GM12878 (cell line): ENCODE measurements at regions not wholly inside any gene's neighbourhood (a gene's known extent, or its start where the extent isn't known, plus 50 kb on each side); places are given as distances from the start of the nearest gene placed in this dataset.

Experiments
- ATAC-seq: fragments of 200-7000 bp; cut with Tn5 transposase; 3 replicates; pipeline ENCODE4 v1.9.1; 2020; ENCODE audit warnings: mild to moderate bottlenecking, moderate library complexity
- BruUV-seq: library from RNA; stranded (reverse); fragments of 400-500 nt; replicated peaks from 2 replicates; lab custom pipeline; 2021; lab: Mats Ljungman, UMichigan
- CTCF ChIA-PET: fragments of 300-600 bp; sonication (Branson Sonifier 250); formaldehyde crosslinking; extraction: SDS; loops from one replicate; lab custom pipeline; 2021; ENCODE audit warnings: inconsistent platforms; lab: Yijun Ruan, JAX
- POLR2A ChIA-PET: fragments of 350-600 bp; formaldehyde crosslinking; extraction: SDS; loops from one replicate; lab custom pipeline; 2021; ENCODE audit warnings: inconsistent platforms; lab: Charles Lee
- RAD21 ChIA-PET: fragments of 300-600 bp; sonication (Branson Sonifier 250); formaldehyde crosslinking; loops from one replicate; lab custom pipeline; 2023; ENCODE audit warnings: antibody characterized with exemption; ENCODE audit not compliant: unreplicated experiment; lab: Charles Lee
- SMC1A ChIA-PET: fragments of 300-600 bp; sonication (Branson Sonifier 250); formaldehyde crosslinking; loops from one replicate; lab custom pipeline; 2023; ENCODE audit not compliant: unreplicated experiment, uncharacterized antibody; lab: Charles Lee
- DNase-seq: peaks from one replicate; pipeline ENCODE4 v3.0.0-alpha.2; 2011; ENCODE audit warnings: low read depth, low spot score
- FAIRE-seq: peaks from 3 replicates; lab custom pipeline; 2011; peaks lifted over from hg19 to GRCh38; lab: Jason Lieb, UNC
- H2AFZ ChIP-seq: 2 replicates; pipeline ENCODE4 v1.6.0; 2011; ENCODE audit warnings: low read depth, low read length, control low read depth; ENCODE audit not compliant: control insufficient read depth
- H3K27ac ChIP-seq: 2 replicates; pipeline ENCODE4 v1.5.1; 2011; ENCODE audit warnings: control low read depth; ENCODE audit not compliant: control insufficient read depth, insufficient read depth
- H3K27me3 ChIP-seq, 2 experiments: replicated peaks in 1 of 2; 2 replicates each; pipeline versions ENCODE4 v1.6.0 to v1.6.1; 2011; ENCODE audit warnings: low read length in 1 of 2; ENCODE audit not compliant: control insufficient read depth in 2 of 2, insufficient read depth in 2 of 2
- H3K36me3 ChIP-seq, 2 experiments: 2 replicates each; pipeline ENCODE4 v1.5.1; 2011; ENCODE audit warnings: low read length in 1 of 2; ENCODE audit not compliant: control insufficient read depth in 2 of 2, insufficient read depth in 2 of 2
- H3K4me1 ChIP-seq: 2 replicates; pipeline ENCODE4 v1.6.1; 2011; ENCODE audit warnings: mild to moderate bottlenecking, low read length, moderate library complexity, mixed read lengths; ENCODE audit not compliant: control insufficient read depth, insufficient read depth
- H3K4me2 ChIP-seq: 2 replicates; pipeline ENCODE4 v1.6.0; 2011; ENCODE audit warnings: control low read depth; ENCODE audit not compliant: control insufficient read depth, insufficient read depth
- H3K4me3 ChIP-seq: fragments of 200-600 bp; sonication (generic); 2 replicates; pipeline ENCODE4 v1.5.1; 2016
- H3K79me2 ChIP-seq: 2 replicates; pipeline ENCODE4 v1.6.0; 2011; ENCODE audit warnings: low read length; ENCODE audit not compliant: control insufficient read depth, insufficient read depth
- H3K9ac ChIP-seq: 2 replicates; pipeline ENCODE4 v1.8.0; 2011; ENCODE audit warnings: low read length, control low read depth, mixed read lengths; ENCODE audit not compliant: control insufficient read depth, insufficient read depth
- H3K9me3 ChIP-seq: replicated peaks from 3 replicates; pipeline ENCODE4 v1.5.1; 2011; ENCODE audit warnings: mild to moderate bottlenecking, low read length; ENCODE audit not compliant: control insufficient read depth, insufficient read depth
- H4K20me1 ChIP-seq: 2 replicates; pipeline ENCODE4 v1.6.0; 2011; ENCODE audit not compliant: control insufficient read depth, insufficient read depth
- EZH2 ChIP-seq: IDR thresholded peaks from 2 replicates; pipeline ENCODE4 v1.6.1; 2012; ENCODE audit warnings: low read depth, mild to moderate bottlenecking, control low read depth, inconsistent platforms, low read length, borderline replicate concordance; ENCODE audit not compliant: control insufficient read depth
- LARP7 ChIP-seq: fragments of 450-650 bp; IDR thresholded peaks from 2 replicates; pipeline ENCODE4 v1.6.1; 2017; ENCODE audit warnings: mild to moderate bottlenecking
- SRF ChIP-seq, 2 experiments: IDR thresholded peaks; 2 replicates each; pipeline ENCODE4 v1.6.1; 2011; ENCODE audit warnings: low read depth in 2 of 2, low read length in 2 of 2, mild to moderate bottlenecking in 1 of 2, moderate library complexity in 1 of 2
- TARDBP ChIP-seq: IDR thresholded peaks from 2 replicates; pipeline ENCODE4 v1.6.1; 2016; ENCODE audit warnings: borderline replicate concordance
- WGBS: methylation state at CpG from one replicate; pipeline ENCODE4 v1.1.6; 2016; ENCODE audit warnings: low lambda C conversion rate; ENCODE audit not compliant: insufficient replicate concordance, insufficient coverage; ENCODE audit errors: missing lambda C conversion rate; 5-methylcytosine and 5-hydroxymethylcytosine counted together
- in situ Hi-C: fragments of 300-500 bp; cut with MboI; formaldehyde crosslinking; loops from 9 replicates; pipeline ENCODE4 v1.14.3; 2018; ENCODE audit warnings: mixed read lengths
- intact Hi-C: fragments of 100-400 bp; cut with micrococcal nuclease; formaldehyde crosslinking; loops from one replicate; pipeline ENCODE4 v1.14.2; 2022; ENCODE audit not compliant: unreplicated experiment
- TF ChIP-seq, protein P1 (sequence below): fragments of 450-650 bp; IDR thresholded peaks from 2 replicates; pipeline ENCODE4 v1.6.1; 2018; ENCODE audit warnings: borderline replicate concordance, mild to moderate bottlenecking; ENCODE audit not compliant: partially characterized antibody
- TF ChIP-seq, protein P2 (sequence below): fragments of 450-650 bp; IDR thresholded peaks from 2 replicates; pipeline ENCODE4 v1.6.1; 2016; ENCODE audit warnings: mild to moderate bottlenecking, moderate library complexity, borderline replicate concordance
- TF ChIP-seq, protein P3 (sequence below): fragments of 450-650 bp; IDR thresholded peaks from 2 replicates; pipeline ENCODE4 v1.6.1; 2017; ENCODE audit warnings: mild to moderate bottlenecking

DNA sequence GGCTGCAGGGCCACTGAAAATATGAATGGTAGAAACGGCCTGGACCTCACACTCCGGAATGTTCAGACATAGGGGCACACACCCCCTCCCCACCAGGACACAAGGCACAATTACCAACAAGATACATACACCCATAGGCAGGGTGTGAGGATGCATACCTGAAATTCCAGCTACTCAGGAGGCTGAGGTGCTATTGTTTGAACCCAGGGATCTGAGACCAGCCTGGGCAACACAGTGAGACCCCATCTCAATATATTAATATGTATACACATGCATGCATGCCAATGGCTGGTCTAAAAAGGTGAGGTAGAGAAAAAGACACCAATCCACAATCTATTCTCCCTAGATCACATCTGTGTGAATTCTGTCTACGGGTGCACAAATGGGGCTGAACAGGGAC, 403.3 kb downstream of the SHANK2 start:
- in situ Hi-C loops: no loop called here

More for the DNA sequence above, 403.3 kb downstream of the SHANK2 start:
- TF ChIP-seq, protein P1, sequence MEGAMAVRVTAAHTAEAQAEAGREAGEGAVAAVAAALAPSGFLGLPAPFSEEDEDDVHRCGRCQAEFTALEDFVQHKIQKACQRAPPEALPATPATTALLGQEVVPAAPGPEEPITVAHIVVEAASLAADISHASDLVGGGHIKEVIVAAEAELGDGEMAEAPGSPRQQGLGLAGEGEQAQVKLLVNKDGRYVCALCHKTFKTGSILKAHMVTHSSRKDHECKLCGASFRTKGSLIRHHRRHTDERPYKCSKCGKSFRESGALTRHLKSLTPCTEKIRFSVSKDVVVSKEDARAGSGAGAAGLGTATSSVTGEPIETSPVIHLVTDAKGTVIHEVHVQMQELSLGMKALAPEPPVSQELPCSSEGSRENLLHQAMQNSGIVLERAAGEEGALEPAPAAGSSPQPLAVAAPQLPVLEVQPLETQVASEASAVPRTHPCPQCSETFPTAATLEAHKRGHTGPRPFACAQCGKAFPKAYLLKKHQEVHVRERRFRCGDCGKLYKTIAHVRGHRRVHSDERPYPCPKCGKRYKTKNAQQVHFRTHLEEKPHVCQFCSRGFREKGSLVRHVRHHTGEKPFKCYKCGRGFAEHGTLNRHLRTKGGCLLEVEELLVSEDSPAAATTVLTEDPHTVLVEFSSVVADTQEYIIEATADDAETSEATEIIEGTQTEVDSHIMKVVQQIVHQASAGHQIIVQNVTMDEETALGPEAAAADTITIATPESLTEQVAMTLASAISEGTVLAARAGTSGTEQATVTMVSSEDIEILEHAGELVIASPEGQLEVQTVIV: no peak
- no peak for TF ChIP-seq TARDBP
- TF ChIP-seq, protein P2, sequence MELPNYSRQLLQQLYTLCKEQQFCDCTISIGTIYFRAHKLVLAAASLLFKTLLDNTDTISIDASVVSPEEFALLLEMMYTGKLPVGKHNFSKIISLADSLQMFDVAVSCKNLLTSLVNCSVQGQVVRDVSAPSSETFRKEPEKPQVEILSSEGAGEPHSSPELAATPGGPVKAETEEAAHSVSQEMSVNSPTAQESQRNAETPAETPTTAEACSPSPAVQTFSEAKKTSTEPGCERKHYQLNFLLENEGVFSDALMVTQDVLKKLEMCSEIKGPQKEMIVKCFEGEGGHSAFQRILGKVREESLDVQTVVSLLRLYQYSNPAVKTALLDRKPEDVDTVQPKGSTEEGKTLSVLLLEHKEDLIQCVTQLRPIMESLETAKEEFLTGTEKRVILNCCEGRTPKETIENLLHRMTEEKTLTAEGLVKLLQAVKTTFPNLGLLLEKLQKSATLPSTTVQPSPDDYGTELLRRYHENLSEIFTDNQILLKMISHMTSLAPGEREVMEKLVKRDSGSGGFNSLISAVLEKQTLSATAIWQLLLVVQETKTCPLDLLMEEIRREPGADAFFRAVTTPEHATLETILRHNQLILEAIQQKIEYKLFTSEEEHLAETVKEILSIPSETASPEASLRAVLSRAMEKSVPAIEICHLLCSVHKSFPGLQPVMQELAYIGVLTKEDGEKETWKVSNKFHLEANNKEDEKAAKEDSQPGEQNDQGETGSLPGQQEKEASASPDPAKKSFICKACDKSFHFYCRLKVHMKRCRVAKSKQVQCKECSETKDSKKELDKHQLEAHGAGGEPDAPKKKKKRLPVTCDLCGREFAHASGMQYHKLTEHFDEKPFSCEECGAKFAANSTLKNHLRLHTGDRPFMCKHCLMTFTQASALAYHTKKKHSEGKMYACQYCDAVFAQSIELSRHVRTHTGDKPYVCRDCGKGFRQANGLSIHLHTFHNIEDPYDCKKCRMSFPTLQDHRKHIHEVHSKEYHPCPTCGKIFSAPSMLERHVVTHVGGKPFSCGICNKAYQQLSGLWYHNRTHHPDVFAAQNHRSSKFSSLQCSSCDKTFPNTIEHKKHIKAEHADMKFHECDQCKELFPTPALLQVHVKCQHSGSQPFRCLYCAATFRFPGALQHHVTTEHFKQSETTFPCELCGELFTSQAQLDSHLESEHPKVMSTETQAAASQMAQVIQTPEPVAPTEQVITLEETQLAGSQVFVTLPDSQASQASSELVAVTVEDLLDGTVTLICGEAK: no peak
- TF ChIP-seq LARP7: no peak
- TF ChIP-seq, protein P3, sequence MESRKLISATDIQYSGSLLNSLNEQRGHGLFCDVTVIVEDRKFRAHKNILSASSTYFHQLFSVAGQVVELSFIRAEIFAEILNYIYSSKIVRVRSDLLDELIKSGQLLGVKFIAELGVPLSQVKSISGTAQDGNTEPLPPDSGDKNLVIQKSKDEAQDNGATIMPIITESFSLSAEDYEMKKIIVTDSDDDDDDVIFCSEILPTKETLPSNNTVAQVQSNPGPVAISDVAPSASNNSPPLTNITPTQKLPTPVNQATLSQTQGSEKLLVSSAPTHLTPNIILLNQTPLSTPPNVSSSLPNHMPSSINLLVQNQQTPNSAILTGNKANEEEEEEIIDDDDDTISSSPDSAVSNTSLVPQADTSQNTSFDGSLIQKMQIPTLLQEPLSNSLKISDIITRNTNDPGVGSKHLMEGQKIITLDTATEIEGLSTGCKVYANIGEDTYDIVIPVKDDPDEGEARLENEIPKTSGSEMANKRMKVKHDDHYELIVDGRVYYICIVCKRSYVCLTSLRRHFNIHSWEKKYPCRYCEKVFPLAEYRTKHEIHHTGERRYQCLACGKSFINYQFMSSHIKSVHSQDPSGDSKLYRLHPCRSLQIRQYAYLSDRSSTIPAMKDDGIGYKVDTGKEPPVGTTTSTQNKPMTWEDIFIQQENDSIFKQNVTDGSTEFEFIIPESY: no peak
- TF ChIP-seq EZH2: no peak
- TF ChIP-seq SRF (IDR thresholded peaks at IDR 0.05; ENCODE audit: low read depth in 2 of 2, low read length in 2 of 2): no peak
- Histone ChIP-seq H3K4me2 (no peak overlapping the region), H2AFZ (no peak overlapping the region), H3K27me3 (no peaks in the 10 kb centered on the region; a peak in 1 of 4 replicates), H3K79me2 (no peaks in the 10 kb centered on the region), H3K4me3 (no peak overlapping the region), H3K9me3 (no peaks in the 10 kb centered on the region), H3K4me1 (no peaks in the 10 kb centered on the region), H3K36me3 (no peaks in the 10 kb centered on the region), H4K20me1 (no peaks in the 10 kb centered on the region), H3K9ac (no peak overlapping the region), H3K27ac (no peak overlapping the region)
- SMC1A ChIA-PET: no interaction called here
- CTCF ChIA-PET: no interaction called here
- no TSS peak for BruUV-seq
- RAD21 ChIA-PET: no interaction called here
- DNase-seq (no peak), ATAC-seq (no peak), FAIRE-seq (no peak)
- intact Hi-C loops: no loop called here
- POLR2A ChIA-PET: no interaction called here
- WGBS: 9% methylated on average over 3 of the region's 3 CpGs
